HUDEP-2 (cell line): ENCODE measurements at regions not wholly inside any gene's neighbourhood (a gene's known extent, or its start where the extent isn't known, plus 50 kb on each side); places are given as distances from the start of the nearest gene placed in this dataset.

Source experiments
- DNase-seq, 76 experiments: peaks; one replicate each; lab custom pipeline; 2025; ENCODE audit not compliant: unreplicated experiment in 76 of 76; lab: John Stamatoyannopoulos, UW

DNA sequence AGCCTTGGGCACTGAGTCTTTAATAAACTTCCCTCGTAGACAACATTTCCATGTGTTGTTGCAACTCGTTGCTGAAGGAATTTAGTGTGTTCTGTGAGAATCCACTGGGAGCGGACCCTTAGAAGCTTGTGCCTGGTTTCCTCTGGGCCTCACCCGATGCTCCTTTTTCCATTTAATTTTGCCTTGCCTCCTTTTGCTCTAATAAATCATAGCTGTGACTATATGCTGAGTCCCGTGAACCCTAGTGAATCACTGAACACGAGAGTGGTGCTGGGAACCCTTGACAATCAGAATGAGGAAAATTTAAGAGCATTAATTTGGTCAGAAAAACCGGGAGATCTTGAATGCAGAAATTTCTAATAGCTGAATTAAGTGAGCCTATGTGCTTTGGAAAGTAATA is 291.1 kb upstream of the ZNF608 start:
- no peak for DNase-seq

DNA sequence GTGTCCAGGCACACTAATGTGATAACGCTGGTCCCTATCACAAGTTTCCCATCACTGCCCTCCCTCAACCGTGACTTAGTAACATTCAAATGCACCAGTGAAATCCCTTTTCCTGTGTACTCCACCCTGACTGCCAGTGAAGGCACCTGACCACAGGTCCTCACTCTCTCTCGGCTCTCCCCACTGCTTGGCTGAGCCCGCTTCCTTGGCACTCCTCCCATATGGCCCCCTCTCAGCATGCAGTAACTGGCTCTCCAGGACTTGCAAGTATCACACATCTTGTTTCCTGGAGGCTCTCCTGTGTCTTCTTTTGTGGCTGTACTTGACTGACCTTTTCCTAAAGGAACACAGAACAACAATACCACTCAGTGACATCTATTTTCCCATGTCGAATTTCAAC is 292.0 kb upstream of the ZNF608 start:
- DNase-seq: no peak

DNA sequence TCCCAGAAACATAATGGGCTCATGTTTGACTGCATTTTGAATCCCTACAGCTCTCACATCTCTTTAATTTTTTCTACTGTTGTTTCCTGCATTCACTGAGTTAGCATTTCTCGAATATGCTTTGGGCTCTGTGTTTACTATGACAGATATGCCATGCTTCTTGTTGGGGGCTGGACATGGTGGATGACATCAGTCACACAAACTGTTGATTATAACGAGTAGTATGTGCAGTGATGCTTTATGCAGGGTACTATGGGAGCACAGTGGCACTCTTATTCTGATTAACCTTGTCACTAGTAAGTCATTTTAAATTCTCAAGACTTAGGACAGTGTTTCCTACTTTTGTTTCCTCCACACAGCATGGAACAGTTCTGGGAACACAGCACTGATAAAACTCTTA is 295.4 kb upstream of the ZNF608 start:
- no peak for DNase-seq

DNA sequence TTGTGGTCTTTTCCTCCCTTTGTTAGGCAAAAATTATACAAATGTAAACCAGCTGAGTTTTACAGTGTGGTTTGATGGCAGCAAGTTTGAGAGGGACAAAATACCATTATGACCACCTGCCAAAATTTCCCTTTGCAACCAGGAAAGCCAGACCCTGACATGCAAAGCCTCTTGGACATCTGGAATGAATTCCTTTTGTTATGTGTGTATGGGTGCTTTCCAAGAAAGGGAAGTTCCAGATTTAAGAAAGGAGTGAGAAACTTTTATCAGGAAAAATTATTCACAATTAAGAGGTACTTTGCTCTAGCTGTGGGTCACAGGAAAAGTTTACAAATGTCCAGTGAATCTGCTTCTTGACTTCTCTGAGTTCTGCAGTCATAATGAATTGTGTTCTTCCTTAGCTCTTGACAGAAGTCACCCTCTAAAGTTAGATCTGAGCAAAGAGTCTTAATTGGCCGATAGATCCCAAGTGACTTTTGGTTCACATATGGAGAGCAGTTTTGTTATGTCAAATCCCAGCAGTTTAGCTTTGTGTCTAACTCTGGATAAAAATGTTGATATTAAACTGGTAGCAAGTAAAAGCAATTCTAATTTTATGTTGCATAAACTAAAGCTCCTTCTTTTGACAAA is 295.9 kb upstream of the ZNF608 start:
- DNase-seq: no peak

DNA sequence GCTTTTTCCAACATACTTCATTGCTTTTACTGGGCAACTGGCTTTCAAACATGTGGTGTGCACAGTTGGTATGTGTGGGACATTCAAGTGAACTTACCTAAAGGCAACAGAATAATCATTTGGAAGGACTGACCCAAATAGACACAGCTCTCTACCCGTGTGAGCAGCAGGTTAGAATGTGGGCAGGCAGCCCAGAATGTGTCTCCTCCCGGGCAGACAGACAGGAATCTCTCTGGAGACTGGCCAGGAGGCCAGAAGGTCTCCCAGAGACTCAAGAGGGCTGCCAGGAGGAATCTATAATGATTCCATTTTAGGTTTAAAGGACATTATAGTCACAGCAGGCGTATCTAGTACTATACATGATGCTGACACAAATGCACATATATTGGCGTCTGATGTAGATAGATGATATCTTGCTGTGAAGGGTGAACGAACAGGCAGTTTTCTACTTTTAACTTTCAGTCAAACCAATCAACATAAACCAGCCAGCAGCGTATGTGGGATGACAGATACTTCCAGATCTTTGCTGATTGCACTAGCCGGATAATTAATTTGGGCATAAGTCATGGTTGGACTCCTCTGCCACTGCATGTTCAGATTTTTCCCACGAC is 297.4 kb upstream of the ZNF608 start:
- DNase-seq: no peak

DNA sequence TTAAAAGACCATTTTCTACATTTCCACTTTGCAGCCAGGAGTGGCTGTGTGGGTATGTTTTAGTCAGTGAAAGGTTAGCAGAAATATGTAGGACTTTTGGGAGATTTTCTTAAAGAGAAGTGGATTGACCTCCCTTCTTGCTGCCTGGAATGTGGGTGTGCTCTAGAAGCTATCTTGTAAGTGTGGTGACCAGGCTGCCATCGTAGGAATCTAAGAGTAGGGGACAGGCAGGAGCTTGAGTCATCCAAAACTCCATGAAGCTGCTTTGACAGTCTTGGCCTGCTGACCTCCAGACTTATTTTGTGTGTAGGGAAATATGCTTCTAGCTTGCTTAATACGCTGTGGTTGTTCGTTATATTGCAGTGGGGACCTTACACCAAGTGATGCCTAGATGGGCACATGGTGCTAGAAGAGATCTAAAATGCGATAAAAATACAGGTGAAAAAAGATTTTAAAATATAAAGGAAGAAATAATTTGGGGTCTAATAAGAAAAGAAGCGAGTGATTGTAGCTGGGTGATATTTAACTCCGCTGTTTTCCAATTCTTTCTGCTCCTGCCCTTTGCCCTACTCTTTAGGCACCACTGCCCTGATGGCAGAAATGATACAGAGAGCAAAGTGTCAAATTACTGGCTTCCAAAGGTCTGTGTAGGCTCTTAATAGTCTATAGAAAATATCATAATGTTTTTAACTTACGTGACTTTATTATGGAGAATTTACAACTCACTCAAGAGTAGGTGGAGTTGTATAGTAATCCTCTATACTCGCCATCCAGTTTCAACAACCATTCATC is 298.2 kb upstream of the ZNF608 start:
- no peak for DNase-seq

DNA sequence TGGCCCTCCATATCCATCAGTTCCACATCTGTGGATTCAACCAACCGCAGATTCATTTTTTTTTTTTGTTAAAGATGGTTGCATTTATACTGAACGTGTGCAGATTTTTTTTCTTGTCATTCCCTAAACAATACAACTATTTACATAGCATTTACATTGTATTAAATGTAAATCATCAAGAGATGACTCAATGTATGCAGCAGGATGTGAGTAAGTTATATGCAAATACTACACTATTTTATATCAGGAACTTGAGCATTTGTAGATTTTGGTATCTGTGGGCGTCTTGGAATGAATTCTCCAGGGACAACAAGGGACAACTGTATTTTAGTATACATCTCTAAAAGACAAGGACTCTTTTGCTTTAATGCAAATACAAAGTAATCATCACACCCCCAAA is 299.2 kb upstream of the ZNF608 start:
- no peak for DNase-seq

DNA sequence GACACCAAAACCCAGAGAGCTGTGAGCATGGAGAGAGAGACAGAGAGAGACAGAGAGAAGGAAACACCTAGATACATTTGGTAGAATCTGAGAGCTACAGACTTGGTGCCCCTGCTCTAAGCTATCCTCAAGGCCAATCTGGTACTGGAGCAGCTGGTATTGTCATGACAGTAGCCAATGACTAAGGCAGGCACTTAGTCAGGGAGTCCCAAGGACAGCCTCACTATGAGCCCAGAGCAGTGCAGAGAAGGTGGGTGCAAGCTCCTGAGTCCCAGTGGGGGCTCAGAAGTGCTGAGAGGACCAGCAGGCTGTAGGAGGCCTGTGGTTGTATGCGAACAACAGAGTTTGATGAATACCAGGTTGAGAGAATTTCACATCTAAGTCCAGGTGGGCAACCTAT is 300.4 kb upstream of the ZNF608 start:
- no peak for DNase-seq

DNA sequence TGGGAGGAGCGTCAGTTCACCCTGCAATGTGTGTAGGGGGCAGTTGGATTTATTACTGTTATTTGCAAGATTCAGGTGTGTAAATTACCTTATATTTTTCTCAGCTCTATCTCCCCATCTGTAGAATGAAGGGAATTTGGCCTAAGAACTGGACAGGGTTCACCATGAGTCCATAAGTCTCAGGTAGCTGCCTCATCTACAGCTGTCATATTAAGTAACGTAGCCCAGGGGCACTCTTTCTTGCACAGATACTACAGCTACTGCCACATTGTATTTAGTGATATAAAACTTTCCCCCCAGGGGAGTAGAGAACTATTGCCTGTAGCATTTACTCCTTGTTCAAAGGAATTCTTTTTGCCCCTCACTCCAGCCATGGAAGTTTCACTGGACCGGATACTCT is 301.4 kb upstream of the ZNF608 start:
- no peak for DNase-seq

DNA sequence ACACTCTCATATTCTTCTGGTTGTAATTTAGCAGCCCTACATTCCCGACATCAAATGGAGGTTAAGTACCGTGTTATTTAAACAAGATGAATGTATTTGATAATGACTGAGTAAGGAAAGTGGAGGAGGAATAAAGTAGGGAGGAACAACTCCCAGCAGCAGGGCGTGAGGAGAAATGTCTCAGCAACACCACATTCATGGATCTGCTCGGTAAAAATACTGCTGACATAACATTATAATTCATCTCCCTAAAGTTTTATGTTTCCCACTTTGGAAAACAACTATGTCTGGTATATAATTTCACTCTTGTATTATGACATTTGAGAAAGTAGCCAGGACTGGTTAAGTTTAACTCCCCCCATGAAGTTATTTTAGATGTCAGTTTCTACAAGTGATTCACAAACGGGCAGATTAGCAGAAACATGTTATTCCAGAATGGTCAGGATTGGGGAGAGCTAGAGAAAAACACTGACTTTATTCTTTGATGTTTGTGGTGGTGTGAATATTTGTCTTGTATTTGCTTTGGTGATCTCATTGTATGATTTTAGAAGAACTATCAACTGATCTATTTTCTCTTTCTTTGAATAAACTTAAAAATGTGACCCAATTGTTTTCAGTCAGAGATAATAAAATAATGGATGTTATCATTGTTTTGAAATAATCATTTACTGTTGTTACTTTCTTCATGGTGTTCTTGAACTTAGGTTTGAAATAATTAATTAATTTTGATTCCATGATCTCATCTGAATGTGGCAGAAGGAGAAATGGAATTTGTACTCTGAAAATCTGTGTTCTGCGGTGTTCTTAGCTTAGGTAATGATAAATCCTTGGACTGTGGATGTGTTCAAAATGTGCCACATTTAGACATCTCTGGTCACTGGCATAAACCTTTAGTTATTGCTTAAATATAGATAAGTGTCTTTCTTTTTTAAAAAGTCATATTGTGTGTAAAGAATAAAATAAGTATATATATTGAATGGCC is 303.6 kb upstream of the ZNF608 start:
- no peak for DNase-seq

DNA sequence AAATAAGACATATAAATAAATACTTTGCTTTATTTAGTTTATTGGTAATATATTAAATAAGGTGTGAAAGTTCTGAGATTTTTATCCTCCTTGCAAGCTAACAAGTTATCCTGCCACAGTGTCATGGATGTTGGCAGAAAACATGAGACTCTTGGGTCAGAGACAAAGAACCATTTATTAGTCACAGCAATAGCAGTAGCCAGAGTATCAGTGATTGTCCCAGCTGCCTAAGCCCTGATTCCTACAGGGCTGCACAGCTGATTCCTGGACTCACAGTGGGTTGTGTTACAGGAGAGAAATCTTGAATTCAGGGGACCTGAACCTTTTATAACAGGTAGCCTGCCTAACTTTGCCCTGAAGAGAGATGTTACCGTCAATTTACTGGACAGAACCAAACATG is 304.5 kb upstream of the ZNF608 start:
- DNase-seq: no peak

DNA sequence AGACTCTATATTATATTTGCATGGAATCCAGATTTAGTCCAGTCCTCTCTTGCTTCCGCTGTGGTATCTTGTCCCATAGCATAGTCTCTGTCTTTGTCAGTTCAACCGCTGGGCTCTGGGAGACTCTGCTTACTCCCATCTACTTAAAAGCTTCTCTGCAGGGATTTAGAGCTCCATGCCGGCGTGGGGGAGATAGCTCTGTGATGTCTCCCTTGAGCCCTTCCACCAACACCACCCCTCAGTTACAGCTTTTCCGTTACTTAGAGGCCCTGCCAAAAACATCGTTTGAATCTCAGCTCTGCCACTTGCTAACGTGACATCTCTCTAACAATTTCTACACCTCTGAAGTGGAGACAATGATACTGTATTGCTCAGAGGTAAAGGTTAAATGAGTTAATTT is 306.1 kb upstream of the ZNF608 start:
- DNase-seq: no peak

DNA sequence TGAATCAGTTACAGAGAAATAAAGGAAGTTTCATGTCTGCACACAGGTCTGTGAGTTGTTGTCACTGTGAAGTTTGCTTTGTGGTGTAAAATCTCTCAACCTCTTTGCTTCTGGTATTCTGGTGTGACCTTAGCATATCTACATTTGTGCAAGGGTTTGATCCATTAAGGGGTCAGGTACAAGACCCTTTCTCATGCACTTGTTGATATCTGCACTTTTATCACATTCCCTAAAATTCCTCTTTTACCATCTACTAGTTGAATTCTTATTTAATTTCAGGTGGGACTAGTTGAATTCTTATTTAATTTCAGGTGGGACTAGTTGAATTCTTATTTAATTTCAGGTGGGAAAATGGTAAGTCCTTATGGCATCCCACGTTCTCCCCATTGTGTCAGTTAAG is 306.7 kb upstream of the ZNF608 start:
- no peak for DNase-seq

DNA sequence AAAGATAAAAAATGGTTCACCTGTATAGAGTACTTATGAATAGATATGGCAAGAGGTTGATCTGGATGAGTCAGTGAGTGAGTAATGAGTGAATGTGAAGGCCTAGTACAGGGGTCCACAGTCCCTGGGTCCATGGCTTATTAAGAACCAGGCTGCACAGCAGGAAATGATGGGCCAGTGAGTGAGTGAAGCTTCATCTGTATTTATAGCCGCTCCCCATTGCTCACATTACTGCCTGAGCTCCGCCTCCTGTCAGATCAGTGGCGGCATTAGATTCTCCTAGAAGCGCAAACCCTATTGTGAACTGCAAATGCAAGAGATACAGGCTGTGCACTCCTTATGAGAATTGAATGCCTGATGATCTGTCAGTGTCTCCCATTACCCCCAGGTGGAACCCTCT is 307.7 kb upstream of the ZNF608 start:
- DNase-seq: no peak

DNA sequence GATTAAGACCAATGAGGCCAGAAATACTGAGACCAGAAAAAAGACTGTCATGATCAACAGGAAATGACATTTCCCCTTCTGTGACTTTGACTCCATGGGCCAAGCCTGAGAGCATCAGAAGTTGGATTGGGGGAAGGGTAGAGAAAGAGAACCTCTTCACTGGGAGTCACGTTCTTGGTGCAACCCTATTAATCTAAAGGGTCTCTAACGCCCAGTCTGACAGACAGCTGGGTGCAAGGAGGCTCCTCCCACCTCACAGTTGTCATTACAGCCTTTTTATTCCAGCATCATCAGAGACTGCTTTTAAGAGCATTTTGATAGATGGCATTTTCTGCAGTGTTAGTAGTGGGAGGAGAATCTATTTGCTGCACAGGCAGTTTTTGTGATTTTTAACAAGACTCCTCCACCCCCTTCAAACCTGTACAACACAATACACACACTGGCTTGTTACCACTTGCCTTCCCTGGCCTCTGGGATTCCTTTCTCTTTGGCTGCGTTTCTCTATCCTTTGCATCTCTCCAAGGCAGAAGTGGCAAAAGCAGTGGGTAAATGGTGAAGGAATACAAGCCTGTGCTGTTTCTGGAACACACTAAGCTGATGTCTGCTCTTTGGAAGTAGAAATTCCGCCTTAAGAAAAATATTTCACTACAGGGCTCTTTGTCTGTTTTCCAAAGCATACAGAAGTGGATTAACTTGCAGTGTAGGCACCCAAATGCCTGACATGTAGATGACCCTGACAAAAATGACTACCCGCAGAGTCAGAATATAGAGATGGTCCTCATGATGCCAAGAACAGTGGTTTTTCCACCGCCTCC is 310.4 kb upstream of the ZNF608 start:
- DNase-seq: no peak

DNA sequence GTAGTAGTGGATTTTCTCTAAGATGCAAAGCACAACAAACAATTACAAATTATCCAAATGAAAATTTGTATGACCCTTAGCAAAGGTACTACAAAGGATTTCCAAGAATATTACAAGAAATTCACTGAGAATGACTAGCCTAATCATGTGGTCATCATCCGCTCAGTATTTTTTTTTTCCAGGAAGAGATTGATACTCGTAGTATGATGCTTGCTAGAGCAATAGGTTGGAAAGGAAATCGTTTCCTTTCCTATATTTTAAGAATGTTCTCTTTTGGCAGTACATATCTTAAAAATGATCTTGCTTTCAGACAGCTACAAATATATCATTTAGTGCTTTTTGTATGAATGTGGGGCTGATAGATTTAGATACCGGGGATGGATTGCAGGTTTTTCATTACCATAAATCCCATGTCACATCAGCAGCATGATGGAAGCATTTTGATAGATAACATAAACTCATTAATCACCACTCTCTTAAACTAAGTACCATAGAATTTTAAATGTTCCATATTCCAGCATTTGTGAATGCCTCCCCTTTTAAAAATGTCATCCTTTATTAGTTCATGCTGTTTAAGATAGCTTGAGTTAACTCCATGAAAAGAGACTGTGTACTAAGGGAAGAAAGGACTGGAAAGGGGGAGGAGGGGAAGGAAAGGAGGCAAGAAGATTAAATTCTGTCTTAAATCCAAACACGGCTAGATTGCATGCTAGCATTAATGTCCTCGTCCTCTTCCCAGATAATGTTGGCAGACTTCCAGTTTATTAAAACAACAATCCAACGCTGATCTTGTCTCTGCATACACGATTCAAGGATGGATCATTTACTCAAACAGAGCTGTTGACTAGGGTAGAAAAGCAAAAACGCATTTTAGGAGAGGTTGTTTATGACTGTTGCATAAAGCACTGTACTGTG is 311.7 kb upstream of the ZNF608 start:
- no peak for DNase-seq

DNA sequence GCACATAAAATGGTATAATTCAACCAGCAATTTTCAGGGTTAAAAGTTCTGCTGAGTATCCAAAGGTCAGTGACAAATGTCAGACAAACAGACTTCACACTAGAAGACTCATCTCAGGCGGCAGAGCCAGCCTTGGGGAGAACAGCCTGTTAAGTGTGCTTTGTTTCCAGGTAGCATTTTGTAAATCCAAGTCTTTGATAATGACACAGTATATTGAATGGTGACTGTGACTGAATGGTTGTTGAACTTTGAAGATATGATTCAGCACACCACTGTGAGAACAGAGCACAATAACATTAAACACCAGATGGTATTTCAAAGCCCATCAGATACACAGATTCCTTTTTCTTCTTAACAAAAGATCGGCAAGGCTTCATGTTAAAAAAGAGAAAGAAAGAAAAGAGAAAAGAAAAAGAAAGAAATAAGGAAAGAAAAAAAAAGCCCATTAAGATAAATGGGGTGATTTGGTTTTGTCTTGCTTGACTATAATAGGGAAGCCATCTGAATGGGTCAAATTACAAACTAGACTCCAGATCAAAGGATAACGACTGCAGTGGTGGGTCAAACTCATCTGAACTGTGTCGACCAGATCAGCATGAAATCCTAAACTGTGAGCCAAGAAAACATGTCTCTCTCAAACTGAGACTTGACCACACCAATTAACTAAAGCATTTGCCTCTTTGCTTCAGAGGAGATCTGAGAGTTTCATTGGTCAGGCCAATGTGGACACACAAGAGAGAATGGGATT is 313.0 kb upstream of the ZNF608 start:
- no peak for DNase-seq

DNA sequence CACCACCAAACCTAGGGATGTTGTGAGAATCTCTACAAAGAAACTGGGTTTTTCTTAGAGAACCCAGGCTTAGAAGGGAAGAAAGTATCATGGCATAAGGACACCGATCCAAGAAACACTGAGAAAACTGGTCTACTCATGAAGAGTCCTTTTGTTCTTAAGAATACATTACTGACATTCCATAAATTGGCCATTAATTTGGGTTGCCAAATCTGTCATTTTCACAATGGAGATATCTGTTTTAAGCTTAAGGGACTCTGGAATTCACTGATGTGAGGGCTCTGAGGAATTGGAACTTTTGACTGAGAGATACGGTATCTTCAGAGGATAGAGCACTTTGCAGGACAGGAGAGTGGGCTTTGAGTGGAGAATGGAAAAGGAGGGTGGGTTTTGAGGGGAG is 315.3 kb upstream of the ZNF608 start:
- no peak for DNase-seq
